ENCODE measurements at regions not wholly inside any gene's neighbourhood (a gene's known extent, or its start where the extent isn't known, plus 50 kb on each side); places are given as distances from the start of the nearest gene placed in this dataset.
A peak's percentile ranks its signal among the peaks of the same experiment; 100 is the strongest.

GRCh38 chr1:38569932-38570656 lies 289.5 kb downstream of the RRAGC start:
- no peak for DNase-seq

DNA sequence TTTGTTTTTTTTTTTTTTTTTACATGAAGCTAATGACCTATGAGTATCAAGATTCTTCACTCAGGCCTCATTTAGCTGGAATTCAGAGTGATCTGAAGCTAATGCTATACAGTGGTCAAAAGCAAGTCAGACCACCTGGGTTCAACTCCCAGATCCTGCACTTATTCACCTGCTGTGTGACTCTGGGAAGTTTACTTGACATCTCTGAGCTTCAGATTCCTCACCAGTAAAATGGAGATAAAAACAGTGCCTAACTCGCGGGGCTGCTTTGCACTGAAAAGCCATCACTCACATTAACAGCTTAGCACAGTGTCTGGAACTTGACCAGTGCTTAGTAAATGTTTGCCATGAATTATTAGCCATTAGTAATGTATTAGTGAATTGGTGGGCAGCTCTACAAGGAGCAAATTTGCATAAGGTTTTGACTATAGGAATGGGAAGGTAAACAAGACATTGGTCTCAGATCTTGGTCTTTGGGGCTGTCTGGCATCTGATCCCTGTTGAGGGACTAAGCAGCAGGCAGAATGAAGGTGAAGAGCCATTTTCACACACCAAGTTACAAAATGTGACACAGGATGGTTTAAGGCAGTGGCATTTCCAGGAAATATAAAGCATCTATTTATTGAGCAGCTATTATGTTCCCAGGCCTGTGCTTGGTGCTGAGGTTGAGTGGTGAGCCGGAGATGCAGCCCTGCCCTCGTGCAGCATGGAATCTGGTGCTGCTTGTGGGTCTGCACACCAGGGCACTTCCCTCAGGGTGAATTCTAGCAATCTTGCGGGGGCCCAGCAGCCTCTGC lies 291.3 kb downstream of the RRAGC start:
- DNase-seq = no peak

DNA sequence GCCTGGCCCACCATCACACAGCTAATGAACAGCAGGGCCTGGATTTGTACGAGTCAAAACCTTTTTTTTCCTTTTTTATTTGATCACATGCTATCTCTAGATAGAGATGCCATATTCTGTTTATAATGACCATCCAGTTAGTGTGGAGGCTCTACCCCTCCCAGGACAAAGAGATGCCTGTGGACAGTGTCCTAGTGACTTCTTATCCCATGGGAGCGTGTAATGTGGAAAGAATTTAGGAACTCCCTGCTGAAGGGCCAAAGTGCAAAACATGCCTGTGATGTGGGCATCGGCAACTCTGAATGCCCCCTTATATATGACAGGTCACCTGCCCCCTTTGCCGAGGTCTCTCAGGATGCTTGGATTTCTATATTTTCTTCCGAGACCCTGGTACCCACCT lies 292.2 kb downstream of the RRAGC start:
- DNase-seq = no peak

- peak in 3 of 14 donors; percentile 6 to 17 (median 7) for DNase-seq
Measured at GRCh38 chr1:38565020-38565491, 294.5 kb downstream of the RRAGC start.

GRCh38 chr1:38563942-38564735 lies 295.4 kb downstream of the RRAGC start:
- DNase-seq = no peak

DNA sequence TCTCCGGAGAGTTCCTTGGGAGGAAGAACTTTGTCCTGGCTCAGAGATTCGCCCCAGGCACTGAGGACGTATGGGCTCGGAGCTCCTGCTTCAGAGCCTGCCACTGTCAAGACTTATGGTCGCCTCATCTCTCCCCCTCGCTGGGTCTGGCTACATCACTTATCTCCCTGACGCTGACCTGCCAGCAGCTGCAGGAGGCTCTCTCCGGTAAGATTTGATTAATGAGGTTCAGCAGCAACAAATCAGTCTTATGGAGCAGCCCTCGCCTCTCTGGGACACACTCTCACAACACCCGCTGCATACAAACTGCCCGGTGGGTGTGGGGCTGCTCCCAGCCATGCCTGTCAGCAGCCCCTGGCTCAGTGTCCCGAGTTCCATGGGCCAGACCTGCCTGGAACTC lies 297.8 kb downstream of the RRAGC start:
- no peak for DNase-seq

- DNase-seq = no peak
Measured at GRCh38 chr1:38561110-38561509, 298.5 kb downstream of the RRAGC start.

DNA sequence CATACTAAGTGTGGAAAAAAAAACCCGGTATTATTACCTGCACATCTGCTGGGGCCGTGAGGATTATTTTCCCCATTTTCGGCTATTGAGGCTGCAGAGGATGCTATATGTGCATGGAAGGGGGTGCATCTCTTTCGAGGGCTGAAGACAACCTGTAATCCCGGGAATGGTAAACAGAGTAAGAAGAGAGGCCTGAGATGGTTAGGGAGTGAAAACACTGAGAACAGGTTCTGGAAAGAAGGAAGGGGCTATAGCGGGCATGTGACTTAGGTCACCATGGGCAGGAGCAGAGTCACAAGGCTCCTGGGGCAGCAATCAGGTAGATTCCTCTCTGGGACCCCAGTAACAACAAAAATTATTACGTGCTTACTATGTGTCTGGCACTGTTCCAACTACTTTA lies 299.1 kb downstream of the RRAGC start:
- no peak for DNase-seq

GRCh38 chr1:38559446-38560165 lies 300.0 kb downstream of the RRAGC start:
- no peak for DNase-seq

GRCh38 chr1:38558500-38559445 lies 300.8 kb downstream of the RRAGC start:
- DNase-seq = no peak

DNA sequence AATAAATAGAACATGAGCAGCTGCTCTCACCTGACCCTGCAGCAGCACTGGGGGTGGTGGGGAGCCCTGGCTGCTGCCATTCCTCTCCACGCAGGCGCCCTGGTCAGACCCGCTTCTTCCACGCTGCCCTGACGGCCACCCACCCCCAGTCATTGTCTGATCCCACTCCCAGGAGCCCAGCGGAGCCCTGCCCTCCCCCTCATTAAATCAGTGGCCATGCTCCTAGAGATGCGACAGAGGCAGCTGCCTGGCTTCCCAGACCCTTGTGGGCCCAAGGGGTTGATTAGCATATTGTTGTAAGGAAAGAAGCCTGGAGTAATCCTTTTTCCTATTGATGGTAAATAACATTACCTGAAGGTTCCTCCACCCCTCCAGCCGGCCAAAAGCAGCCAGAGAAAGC lies 301.5 kb downstream of the RRAGC start:
- no peak for DNase-seq

DNA sequence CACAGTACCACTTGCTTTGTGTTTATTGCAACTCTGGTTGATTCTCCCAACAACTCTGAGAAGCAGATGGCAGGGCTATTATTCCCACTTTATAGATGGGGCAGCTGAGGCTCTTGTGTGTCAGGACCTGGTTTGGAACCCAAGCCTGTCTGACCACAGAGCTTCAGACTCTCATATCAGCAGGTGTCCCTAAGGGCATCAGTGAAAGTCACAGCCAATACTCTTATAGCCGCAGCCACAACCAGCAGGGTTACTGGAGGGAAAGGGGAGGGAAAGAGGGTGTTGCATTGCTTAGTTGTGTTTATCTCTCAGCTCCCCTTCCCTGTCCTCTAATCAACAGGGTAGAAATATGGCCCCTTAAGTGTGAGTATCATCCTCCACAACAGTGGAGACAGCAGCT lies 304.0 kb downstream of the RRAGC start:
- no peak for DNase-seq

- DNase-seq = no peak
Measured at GRCh38 chr1:38555130-38555529, 304.4 kb downstream of the RRAGC start.

GRCh38 chr1:38551318-38552307 lies 308.0 kb downstream of the RRAGC start:
- DNase-seq = no peak

- peak in 3 of 14 donors; percentile 5 to 12 (median 6) for DNase-seq
Measured at GRCh38 chr1:38549191-38549590, 310.4 kb downstream of the RRAGC start.

DNA sequence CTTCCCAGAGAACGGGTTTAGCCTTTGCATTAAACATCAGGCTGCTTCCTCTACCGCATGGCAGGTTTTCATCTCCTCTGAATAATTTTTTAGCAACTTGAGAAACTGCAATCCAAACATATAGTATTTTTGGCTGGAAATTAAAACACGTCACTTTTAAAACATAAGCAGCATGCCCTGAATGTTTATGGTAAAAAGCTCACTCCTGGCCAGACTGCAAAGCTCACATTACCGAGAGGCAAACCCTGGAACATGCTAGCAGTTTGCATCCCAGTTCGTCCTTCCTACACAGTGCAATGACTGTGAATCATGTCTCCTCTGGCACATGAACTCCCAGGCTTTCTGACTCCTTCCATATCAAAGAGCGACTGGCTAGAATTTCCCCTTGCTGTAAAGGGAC lies 312.3 kb downstream of the RRAGC start:
- DNase-seq = no peak

- no peak for DNase-seq
Measured at GRCh38 chr1:38546636-38547035, 312.9 kb downstream of the RRAGC start.

GRCh38 chr1:38541223-38541622 lies 318.3 kb downstream of the RRAGC start:
- no peak for DNase-seq

- DNase-seq = no peak
Measured at GRCh38 chr1:38539931-38540330, 319.6 kb downstream of the RRAGC start.

DNA sequence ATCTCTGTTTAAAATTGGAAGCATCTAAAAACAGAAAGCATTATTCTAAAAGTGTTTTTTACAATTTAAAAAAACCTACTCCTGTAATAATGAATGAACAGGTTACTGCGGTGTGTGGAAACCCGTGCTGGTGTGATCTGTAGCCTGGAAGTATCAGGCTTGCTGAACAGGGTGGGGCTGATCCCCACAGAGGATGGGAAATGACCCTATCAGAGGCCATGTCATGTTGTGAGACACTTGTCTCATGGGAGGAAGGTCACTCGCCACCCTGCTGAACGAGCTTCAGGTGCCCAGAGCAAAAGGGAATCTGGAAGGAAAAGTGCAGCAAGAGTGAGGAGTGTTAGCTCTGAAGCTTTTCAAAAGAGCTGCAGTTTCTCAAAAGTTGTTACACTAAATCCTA lies 320.7 kb downstream of the RRAGC start:
- DNase-seq = no peak

Data from C1 segment of cervical spinal cord (tissue), 14 donors.